HAP-1 (cell line): ENCODE measurements at regions not wholly inside any gene's neighbourhood (a gene's known extent, or its start where the extent isn't known, plus 50 kb on each side); places are given as distances from the start of the nearest gene placed in this dataset.

ENCODE experiments used
- DNase-seq, 2 experiments: peaks; one replicate each; pipeline ENCODE4 v3.0.0-alpha.2; 2016 to 2020; ENCODE audit warnings: low spot score in 2 of 2
- H3K27me3 ChIP-seq: fragments of 250-450 bp; sonication (Bioruptor Pico); 2 replicates; pipeline ENCODE4 v1.5.1; 2020; ENCODE audit warnings: low read depth, mild to moderate bottlenecking, moderate library complexity
- H3K36me3 ChIP-seq: fragments of 250-450 bp; sonication (Bioruptor Pico); replicated peaks from 2 replicates; pipeline ENCODE4 v1.5.1; 2020; ENCODE audit warnings: mild to moderate bottlenecking
- H3K4me1 ChIP-seq: fragments of 250-450 bp; sonication (Bioruptor Pico); 2 replicates; pipeline ENCODE4 v1.5.1; 2020; ENCODE audit warnings: mild to moderate bottlenecking
- H3K4me3 ChIP-seq: fragments of 250-450 bp; sonication (Bioruptor Pico); 2 replicates; pipeline ENCODE4 v1.5.1; 2020; ENCODE audit warnings: mild to moderate bottlenecking, moderate library complexity
- H3K9me3 ChIP-seq: fragments of 250-450 bp; sonication (Bioruptor Pico); 2 replicates; pipeline ENCODE4 v1.5.1; 2020; ENCODE audit warnings: mild to moderate bottlenecking, moderate library complexity
- in situ Hi-C: fragments of 300-500 bp; cut with MboI; formaldehyde crosslinking; loops from 3 replicates; pipeline ENCODE4 v1.14.3; 2020; ENCODE audit warnings: low sequenced_read_pairs, inconsistent platforms, mixed read lengths

- in situ Hi-C loops = no loop called here
- no peak overlapping the region for H3K4me3 ChIP-seq
Measured at GRCh38 chr16:56140645-56141044, 50.6 kb upstream of the GNAO1 start.

DNA sequence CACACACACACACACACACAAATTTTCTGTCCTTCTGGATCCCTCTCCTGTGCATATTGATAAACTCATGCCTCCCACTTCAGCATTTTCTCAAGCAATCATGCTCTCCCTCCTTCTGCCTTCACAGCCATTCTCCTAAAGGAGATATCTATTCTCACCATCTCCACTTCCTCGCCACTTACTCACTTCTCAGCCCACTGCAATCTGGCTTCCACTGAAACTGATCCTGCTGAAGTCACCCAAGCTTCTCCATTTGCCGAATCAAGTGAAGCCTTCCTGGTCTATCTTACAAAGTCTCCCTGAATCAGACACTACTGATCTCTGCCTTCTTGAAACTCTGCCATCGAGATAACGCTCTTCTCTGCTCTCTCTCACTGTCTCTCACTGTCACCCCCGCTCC, 54.0 kb upstream of the GNAO1 start:
- no peak for DNase-seq
- Histone ChIP-seq H3K4me1 (no peaks in the 10 kb centered on the region), H3K4me3 (no peak overlapping the region), H3K27me3 (no peaks in the 10 kb centered on the region), H3K9me3 (no peaks in the 10 kb centered on the region), H3K36me3 (no peaks in the 10 kb centered on the region)
- in situ Hi-C loops = no loop called here

More at GRCh38 chr16:56140645-56141044, 50.6 kb upstream of the GNAO1 start:
- Histone ChIP-seq H3K9me3 (no peaks in the 10 kb centered on the region), H3K36me3 (no peaks in the 10 kb centered on the region), H3K27me3 (peaks cover 3% of the 10 kb centered on the region; the same call in 1 of the 2 replicates), H3K4me1 (no peaks in the 10 kb centered on the region)
- no peak for DNase-seq

- in situ Hi-C loops = no loop called here
- Histone ChIP-seq H3K4me1 (no peaks in the 10 kb centered on the region), H3K9me3 (no peaks in the 10 kb centered on the region), H3K4me3 (no peak overlapping the region), H3K36me3 (no peaks in the 10 kb centered on the region), H3K27me3 (no peaks in the 10 kb centered on the region)
- DNase-seq = no peak
Measured at GRCh38 chr16:56136256-56136655, 55.0 kb upstream of the GNAO1 start.

DNA sequence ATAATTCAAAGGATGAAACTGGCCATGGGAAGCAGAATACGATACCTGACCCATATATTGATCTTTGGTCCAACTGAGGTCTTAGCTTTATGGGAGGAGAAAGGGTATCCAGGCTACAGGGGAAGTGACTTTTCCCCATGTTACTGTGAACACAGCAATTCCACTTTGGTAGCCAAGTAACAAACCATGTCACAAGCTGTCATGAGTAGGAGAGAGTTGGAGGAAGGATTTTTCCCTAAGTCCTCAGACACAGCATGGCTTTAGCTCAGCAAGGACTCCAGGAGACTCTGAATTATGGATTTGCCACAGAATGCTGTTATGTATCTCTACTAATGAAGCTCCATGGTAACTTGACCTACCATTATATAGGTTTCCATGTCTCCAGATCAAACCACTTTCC, 56.5 kb upstream of the GNAO1 start:
- Histone ChIP-seq H3K36me3 (no peaks in the 10 kb centered on the region), H3K9me3 (no peaks in the 10 kb centered on the region), H3K27me3 (peaks cover 2% of the 10 kb centered on the region; the same call in 1 of the 2 replicates), H3K4me3 (no peak overlapping the region), H3K4me1 (no peaks in the 10 kb centered on the region)
- in situ Hi-C loops = no loop called here
- DNase-seq = no peak

- no peaks in the 10 kb centered on the region for H3K4me1 ChIP-seq
- in situ Hi-C loops = no loop called here
- H3K36me3 ChIP-seq = no peaks in the 10 kb centered on the region
- peaks cover 16% of the 10 kb centered on the region for H3K27me3 ChIP-seq
- DNase-seq = no peak
- H3K9me3 ChIP-seq = no peaks in the 10 kb centered on the region
- no peak overlapping the region for H3K4me3 ChIP-seq
Measured at GRCh38 chr16:56125922-56126321, 65.4 kb upstream of the GNAO1 start.

GRCh38 chr16:56122251-56122650, 69.0 kb upstream of the GNAO1 start:
- peaks cover 12% of the 10 kb centered on the region; the same call in 1 of the 2 replicates for H3K27me3 ChIP-seq
- H3K36me3 ChIP-seq = no peaks in the 10 kb centered on the region
- H3K4me3 ChIP-seq = no peak overlapping the region
- in situ Hi-C loops = no loop called here
- no peaks in the 10 kb centered on the region for H3K9me3 ChIP-seq
- DNase-seq = no peak
- H3K4me1 ChIP-seq = no peaks in the 10 kb centered on the region

DNA sequence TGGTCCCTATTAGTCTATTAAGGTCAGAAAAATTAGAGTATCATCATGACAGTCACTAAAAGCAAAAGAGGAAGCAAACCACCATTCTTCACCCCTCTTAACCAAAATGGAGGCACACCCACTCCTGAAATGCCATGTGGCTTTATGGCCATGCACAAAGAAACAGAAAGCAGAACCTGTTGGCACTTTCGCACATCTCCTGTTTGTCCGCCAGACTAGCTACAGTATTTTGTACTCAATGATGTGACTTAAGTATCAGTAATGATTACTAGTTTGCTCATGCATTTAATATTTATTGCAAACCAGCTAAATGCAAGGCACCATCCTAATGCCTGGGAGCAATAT, 70.2 kb upstream of the GNAO1 start:
- in situ Hi-C loops = no loop called here
- peaks cover 10% of the 10 kb centered on the region; the same call in 1 of the 2 replicates for H3K27me3 ChIP-seq

GRCh38 chr16:56120447-56121155, 70.7 kb upstream of the GNAO1 start:
- Histone ChIP-seq H3K4me3 (no peak overlapping the region), H3K9me3 (no peaks in the 10 kb centered on the region), H3K27me3 (peaks cover 10% of the 10 kb centered on the region; the same call in 1 of the 2 replicates), H3K4me1 (peaks cover 7% of the 10 kb centered on the region; the same call in 1 of the 2 replicates), H3K36me3 (no peaks in the 10 kb centered on the region)
- in situ Hi-C loops = no loop called here
- DNase-seq = no peak

More for the DNA sequence above, 70.2 kb upstream of the GNAO1 start:
- no peak for DNase-seq
- peaks cover 2% of the 10 kb centered on the region; the same call in 1 of the 2 replicates for H3K4me1 ChIP-seq
- no peaks in the 10 kb centered on the region for H3K9me3 ChIP-seq
- H3K4me3 ChIP-seq = no peak overlapping the region
- no peaks in the 10 kb centered on the region for H3K36me3 ChIP-seq

DNA sequence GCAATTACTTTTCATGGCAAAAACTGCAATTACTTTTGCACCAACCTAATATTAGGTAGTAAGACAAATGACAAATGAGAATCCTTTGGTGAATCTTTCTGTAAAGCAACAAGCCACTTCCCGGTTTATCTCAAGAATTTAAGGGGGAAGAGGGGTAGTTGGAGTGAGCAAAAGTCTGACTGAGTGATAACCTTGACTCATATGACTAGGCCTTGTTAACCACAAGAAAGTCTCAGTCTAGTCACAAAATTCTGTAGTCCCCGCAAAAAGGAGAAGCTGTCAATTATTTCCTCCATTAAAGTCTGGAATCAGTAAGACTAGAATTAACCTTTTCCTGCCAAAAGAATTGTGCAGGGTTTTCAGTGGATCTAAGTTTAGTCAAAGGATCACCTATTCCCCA, 72.2 kb upstream of the GNAO1 start:
- peaks cover 9% of the 10 kb centered on the region; the same call in 1 of the 2 replicates for H3K27me3 ChIP-seq
- H3K4me3 ChIP-seq = no peak overlapping the region
- no peaks in the 10 kb centered on the region for H3K36me3 ChIP-seq
- in situ Hi-C loops = no loop called here
- H3K9me3 ChIP-seq = no peaks in the 10 kb centered on the region
- DNase-seq = no peak
- H3K4me1 ChIP-seq = peaks cover 8% of the 10 kb centered on the region; the same call in 1 of the 2 replicates

GRCh38 chr16:56116577-56116964, 74.7 kb upstream of the GNAO1 start:
- in situ Hi-C loops = no loop called here
- Histone ChIP-seq H3K27me3 (peaks cover 5% of the 10 kb centered on the region; the same call in 1 of the 2 replicates), H3K36me3 (no peaks in the 10 kb centered on the region), H3K9me3 (no peaks in the 10 kb centered on the region), H3K4me3 (no peak overlapping the region), H3K4me1 (peaks cover 8% of the 10 kb centered on the region; the same call in 1 of the 2 replicates)
- DNase-seq = no peak

DNA sequence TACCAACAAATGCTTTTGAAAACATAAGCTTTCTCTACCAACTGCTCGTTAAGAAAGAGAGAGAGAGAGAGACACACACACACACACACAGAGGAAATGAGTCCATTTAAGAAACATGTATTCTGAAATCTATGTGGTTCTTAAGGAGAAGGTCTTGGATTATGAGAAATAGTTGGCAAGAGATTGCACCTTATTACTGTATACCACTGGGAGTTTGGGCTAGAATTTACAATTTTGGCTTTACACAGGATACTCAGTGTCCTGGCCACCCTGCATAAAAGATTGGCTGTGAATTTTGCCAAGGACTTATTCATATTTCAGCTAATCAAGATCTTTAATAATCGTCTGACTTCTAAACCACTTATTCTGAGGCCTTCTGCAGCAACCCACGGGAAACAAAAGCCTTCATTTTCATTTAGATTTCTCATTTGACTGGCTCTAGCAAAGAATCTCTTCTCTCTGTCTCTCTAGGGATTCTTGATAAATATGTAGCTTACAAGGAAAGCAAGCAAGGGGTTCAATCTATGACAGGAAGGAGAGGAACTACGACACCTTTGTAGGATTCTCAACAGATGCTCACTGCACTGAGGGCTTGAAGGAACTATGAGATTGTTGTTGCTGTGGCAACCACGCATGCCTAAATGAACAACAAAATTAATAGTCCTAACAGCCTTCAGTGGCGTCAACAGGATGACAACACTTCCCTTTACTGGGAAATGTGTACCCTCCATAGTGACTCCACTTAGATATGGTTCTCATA, 75.3 kb upstream of the GNAO1 start:
- Histone ChIP-seq H3K9me3 (no peaks in the 10 kb centered on the region), H3K36me3 (no peaks in the 10 kb centered on the region), H3K27me3 (peaks cover 5% of the 10 kb centered on the region; the same call in 1 of the 2 replicates), H3K4me3 (no peak overlapping the region), H3K4me1 (peaks cover 8% of the 10 kb centered on the region; the same call in 1 of the 2 replicates)
- DNase-seq = no peak
- in situ Hi-C loops = no loop called here

DNA sequence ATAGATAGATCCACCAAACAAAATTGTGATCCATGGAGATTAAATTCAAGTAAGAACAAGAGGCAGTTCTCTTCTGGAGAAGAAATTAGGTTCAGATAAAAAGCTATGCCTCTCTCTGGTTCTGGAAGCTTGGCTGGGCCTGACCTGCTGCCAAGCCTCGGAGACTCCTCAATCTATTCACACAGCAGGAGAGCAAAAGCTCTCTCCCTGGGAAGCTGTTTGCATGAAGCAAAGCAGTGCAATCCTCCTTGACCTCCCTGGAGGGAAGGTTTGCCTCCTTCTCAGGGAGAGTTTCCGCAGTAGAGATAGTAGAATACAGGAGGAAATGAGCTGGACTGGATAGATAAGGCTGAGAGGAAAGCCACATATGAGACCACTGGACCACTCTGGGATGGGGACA, 78.1 kb upstream of the GNAO1 start:
- Histone ChIP-seq H3K27me3 (peaks cover 5% of the 10 kb centered on the region; the same call in 1 of the 2 replicates), H3K4me1 (peaks cover 8% of the 10 kb centered on the region; the same call in 1 of the 2 replicates), H3K4me3 (no peak overlapping the region), H3K36me3 (no peaks in the 10 kb centered on the region), H3K9me3 (no peaks in the 10 kb centered on the region)
- DNase-seq = no peak
- in situ Hi-C loops = no loop called here

GRCh38 chr16:56111100-56111499, 80.2 kb upstream of the GNAO1 start:
- Histone ChIP-seq H3K36me3 (no peaks in the 10 kb centered on the region), H3K4me3 (no peak overlapping the region), H3K4me1 (peaks cover 6% of the 10 kb centered on the region; the same call in 1 of the 2 replicates), H3K27me3 (peaks cover 5% of the 10 kb centered on the region; the same call in 1 of the 2 replicates), H3K9me3 (no peaks in the 10 kb centered on the region)
- in situ Hi-C loops = no loop called here
- DNase-seq = no peak

DNA sequence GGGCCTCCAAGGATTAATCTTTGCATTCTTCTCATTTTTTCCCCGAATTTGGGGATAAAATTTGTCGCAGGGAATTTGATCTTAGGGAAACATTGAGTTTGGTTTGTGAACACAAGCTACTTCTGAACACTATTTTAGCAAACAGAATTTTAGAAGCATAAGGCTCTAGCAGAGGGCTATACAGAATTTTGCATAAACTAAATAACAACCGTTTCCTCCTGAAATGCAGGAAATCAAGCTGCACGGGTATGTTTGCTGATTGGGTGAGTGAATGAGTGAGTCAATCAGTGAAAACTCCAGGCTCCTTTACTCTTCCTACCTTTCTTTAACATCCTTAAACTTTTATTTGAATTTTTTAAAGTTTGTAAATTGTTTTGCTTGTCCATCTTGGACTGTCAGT, 81.3 kb upstream of the GNAO1 start:
- H3K4me1 ChIP-seq = no peaks in the 10 kb centered on the region
- no peak overlapping the region for H3K4me3 ChIP-seq
- in situ Hi-C loops = no loop called here
- DNase-seq = no peak
- no peaks in the 10 kb centered on the region for H3K36me3 ChIP-seq
- no peaks in the 10 kb centered on the region for H3K27me3 ChIP-seq
- no peaks in the 10 kb centered on the region for H3K9me3 ChIP-seq
